ENCODE measurements at regions not wholly inside any gene's neighbourhood (a gene's known extent, or its start where the extent isn't known, plus 50 kb on each side); places are given as distances from the start of the nearest gene placed in this dataset.

DNA sequence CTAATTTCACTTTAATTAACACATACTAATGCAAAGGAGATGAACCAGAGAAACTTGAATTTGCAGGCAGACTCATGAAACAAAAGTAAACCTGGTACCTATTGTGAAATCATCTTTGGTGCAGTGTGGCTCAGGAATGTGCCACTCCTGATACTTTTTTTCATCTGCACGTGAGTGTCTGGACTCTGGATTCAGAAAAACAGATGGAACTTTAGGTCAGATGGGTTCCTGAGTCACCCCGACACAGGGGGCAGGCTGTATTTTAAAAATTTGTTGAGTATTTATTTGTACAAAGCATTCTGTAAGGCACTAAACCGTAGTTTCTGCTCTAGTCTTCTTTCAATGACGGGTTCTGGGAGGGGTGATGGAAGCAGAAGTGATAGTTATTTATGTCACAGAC, 52.2 kb upstream of the TUT7 start:
- no peak for TF ChIP-seq CTCF (IDR thresholded peaks at IDR 0.05; ENCODE audit: low read depth, low read length)
- no peak for TF ChIP-seq EZH2phosphoT487 (IDR thresholded peaks at IDR 0.05; ENCODE audit: low read depth)
